ENCODE measurements at regions not wholly inside any gene's neighbourhood (a gene's known extent, or its start where the extent isn't known, plus 50 kb on each side); places are given as distances from the start of the nearest gene placed in this dataset.
"Not testable (repeated sequence)": the region's sequence is repeated elsewhere in the genome, so short reads cannot be mapped to it uniquely, and the experiment has no call there.

DNA sequence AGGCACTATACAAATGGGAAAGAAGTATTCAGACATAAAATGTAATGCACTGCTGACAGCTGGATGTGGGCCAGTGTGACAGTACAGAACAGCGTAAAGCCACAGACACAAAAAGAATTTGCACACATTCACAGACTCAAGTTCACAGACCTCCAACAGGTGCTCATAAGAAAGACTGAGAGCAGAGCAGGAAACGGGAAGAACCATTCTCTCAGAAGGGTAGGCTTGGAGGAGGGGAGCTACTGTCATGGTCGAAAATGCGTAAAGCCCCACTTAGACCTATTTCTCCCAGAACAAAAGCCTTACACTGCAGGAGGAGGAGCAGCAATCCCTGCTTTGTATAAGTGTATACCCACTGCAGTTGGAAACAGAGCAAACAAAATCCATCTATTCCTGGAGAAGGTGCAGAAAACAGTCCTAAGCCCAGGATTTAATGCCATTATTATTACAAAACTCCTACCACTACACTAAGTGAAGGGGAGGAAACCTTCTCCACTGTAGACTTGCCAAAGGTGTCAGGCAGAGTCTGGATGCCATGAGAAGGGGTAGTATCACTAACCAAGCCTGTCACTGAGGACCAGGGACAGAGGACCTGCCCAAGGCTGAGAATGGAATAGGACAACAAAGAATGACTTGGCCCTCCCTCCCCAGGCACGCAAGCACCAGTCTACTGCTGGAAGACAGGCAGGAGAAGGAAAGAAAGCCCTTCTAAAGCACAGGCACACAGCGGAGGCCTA, 103.0 kb upstream of the FAM25C start:
- DNase-seq: not testable (repeated sequence)

DNA sequence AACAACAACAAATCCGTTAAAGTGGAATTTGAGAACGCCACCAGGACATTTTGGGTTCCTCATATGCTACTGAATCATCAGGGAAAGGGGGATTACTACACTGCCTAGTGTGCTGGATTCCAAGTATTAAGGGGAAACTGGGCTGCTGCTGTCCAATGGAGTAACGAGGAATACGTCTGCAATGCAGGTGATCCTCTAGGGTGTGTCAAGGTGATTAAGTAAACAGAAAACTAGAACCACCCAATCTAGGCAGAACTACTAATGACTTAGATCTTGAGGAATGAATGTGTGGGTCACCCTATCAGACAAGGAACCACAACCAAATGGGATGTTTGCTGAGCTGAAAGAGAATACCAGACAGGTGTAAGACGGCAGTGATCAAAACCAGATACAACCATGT, 99.3 kb upstream of the FAM25C start:
- not testable (repeated sequence) for DNase-seq

DNA sequence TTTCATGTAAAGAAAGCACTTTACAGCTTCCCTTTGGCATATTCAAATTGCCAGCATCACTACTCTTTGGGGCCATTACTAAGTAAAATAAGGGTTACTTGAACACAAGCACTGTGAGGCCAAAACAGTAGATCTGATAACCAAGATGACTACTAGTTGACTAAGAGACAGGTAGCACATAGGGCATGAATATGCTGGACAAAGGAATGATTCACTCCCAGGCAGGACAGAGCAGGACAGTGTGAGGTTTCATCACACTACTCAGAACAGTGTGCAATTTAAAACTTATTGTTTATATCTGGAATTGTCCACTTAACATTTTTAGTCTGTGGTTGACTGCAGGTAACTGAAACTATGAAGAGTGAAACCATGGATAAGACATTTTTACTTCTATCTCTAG, 91.1 kb upstream of the FAM25C start:
- not testable (repeated sequence) for DNase-seq

DNA sequence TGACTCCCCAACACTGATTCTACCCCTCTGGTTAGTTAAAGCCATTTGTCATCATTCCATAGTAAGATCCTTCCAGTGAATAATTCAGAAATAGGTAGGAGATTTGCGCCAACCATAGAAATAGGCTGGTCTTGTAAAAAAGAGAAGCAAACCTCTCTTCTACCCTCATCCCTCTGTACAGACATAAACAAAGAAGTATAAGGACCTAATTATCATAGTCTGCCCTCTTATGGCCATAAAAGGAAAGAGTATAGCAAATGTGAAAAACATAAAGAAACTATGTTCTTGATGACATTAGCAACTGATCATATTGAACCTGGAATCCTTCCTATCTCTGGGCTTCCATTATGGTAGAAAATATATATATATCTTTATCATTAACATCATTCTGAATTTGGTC, 88.5 kb upstream of the FAM25C start:
- DNase-seq: peak in 2 of 3 donors; percentile 2 to 17

DNA sequence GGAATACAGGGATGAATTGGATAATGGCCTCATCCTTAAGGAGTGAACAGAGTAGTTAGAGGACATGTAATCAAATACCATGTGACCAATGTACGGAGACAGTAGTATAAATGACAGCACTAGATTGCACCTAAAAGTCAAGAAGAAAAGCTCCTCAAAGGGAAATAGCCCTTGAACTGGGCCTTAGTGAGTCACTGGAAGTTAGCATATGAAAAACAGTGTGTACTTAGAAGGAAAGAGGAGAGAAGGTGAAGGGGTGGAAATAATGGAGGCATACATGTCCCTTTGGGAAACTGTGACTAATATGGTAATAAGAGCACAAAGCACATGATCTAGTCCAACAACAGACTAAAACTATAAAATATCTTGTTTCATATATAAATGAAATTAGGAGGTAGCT, 84.9 kb upstream of the FAM25C start:
- not testable (repeated sequence) for DNase-seq

DNA sequence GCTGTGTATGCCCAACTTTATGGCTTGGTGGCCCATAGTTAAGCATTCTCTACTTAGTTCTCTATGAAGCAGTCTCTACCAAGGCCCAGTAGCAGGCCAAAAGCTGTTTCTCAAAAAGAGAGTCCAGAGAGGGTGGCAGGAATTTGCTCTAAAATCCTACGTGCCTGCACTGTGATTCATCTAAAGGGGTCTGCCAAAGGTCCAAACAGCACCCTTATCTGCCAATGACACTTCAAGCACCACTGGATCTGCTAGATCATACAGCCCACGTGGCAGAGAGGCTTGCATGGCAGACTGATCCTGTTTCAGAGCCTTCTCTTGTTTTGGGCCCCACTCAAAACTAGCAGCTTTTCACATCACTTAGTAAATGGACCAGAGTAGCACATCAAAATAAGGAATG, 71.6 kb upstream of the FAM25C start:
- not testable (repeated sequence) for DNase-seq

DNA sequence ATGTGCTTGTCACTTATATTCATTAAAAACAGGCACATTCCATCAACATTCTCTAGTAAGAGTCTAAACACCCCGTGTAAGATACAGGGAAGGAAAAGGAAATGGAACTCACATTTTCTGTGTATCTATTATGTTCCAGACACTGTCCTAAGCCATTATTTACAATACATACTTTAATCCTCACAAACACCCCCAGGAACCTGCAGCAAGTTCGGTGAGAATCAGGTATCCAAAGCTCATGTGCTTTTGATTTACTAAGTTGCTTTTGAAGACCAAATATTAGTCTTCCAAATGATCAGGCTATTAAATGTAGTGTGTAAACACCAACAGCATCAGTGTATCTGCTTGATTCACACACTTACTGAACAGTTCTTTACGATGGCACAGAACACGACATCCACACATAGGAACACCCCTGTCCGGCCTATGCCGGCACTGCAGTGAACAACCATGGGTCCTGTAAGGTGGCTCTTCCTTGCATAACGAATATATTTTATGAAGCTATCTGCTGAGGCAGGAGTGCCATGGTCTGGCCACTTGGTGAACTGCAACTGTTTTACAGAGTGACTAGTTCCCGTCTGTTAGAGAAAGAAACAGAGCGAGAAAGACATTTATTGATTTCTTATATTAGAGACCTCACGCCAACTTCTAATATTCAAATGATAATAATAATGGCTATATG, 64.5 kb upstream of the FAM25C start:
- not testable (repeated sequence) for DNase-seq

DNA sequence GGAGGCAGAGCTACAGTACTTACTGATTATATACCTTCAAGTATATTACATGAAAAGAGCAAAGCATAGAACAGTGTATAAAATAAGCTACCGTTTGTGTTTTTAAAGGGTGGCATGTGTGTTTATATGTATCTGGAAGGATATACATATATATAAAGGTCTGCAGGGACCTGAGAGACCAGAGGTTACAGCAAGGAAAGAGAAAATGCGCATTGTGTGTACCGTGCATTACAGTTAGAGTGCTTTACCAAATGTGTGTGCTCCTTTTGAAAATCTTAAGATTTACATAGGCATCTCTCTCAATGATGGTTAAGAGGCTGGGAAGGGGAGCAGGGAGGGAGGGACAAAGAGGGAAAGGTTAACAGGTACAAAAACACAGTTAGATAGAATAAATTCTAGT, 55.8 kb upstream of the FAM25C start:
- not testable (repeated sequence) for DNase-seq
